Ishikawa (cell line): ENCODE measurements at regions not wholly inside any gene's neighbourhood (a gene's known extent, or its start where the extent isn't known, plus 50 kb on each side); places are given as distances from the start of the nearest gene placed in this dataset.

Experiments used
- CEBPB ChIP-seq: IDR thresholded peaks from 2 replicates; pipeline ENCODE4 v1.6.1; 2012
- CREB1 ChIP-seq: IDR thresholded peaks from 2 replicates; pipeline ENCODE4 v1.6.1; 2012; ENCODE audit warnings: low read depth
- EGR1 ChIP-seq: IDR thresholded peaks from 2 replicates; pipeline ENCODE4 v1.6.1; 2012
- EP300 ChIP-seq: IDR thresholded peaks from 2 replicates; pipeline ENCODE4 v1.6.1; 2012; ENCODE audit warnings: borderline replicate concordance
- FOXM1 ChIP-seq: IDR thresholded peaks from 2 replicates; pipeline ENCODE4 v1.6.1; 2012; ENCODE audit warnings: low read depth, borderline replicate concordance
- MAX ChIP-seq: IDR thresholded peaks from 2 replicates; pipeline ENCODE4 v1.6.1; 2012
- NFIC ChIP-seq: IDR thresholded peaks from 2 replicates; pipeline ENCODE4 v1.6.1; 2012
- RAD21 ChIP-seq: IDR thresholded peaks from 2 replicates; pipeline ENCODE4 v1.6.1; 2012; ENCODE audit warnings: low read depth
- REST ChIP-seq: IDR thresholded peaks from 2 replicates; pipeline ENCODE4 v1.6.1; 2012; ENCODE audit warnings: low read depth, mild to moderate bottlenecking
- TAF1 ChIP-seq: IDR thresholded peaks from 2 replicates; pipeline ENCODE4 v1.6.1; 2012; ENCODE audit warnings: low read depth, mild to moderate bottlenecking
- TCF12 ChIP-seq: IDR thresholded peaks from 2 replicates; pipeline ENCODE4 v1.6.1; 2012; ENCODE audit warnings: low read depth
- TEAD4 ChIP-seq: IDR thresholded peaks from 2 replicates; pipeline ENCODE4 v1.6.1; 2012
- USF1 ChIP-seq: IDR thresholded peaks from 2 replicates; pipeline ENCODE4 v1.6.1; 2012
- YY1 ChIP-seq: IDR thresholded peaks from 2 replicates; pipeline ENCODE4 v1.6.1; 2012; ENCODE audit warnings: low read depth
- ZBTB7A ChIP-seq: IDR thresholded peaks from 2 replicates; pipeline ENCODE4 v1.6.1; 2012; ENCODE audit warnings: low read depth

GRCh38 chr3:67856718-67857117 is 202.3 kb upstream of the SUCLG2 start:
- TF ChIP-seq ZBTB7A: no peak
- no peak for TF ChIP-seq REST
- TF ChIP-seq USF1: no peak
- no peak for TF ChIP-seq NFIC
- TF ChIP-seq FOXM1: no peak
- no peak for TF ChIP-seq CEBPB
- TF ChIP-seq MAX: no peak
- no peak for TF ChIP-seq TCF12

GRCh38 chr3:67854663-67855062 is 200.3 kb upstream of the SUCLG2 start:
- TF ChIP-seq EGR1: no peak
- no peak for TF ChIP-seq TEAD4
- TF ChIP-seq TAF1: no peak
- no peak for TF ChIP-seq FOXM1
- TF ChIP-seq REST: no peak
- no peak for TF ChIP-seq MAX
- TF ChIP-seq NFIC: no peak
- TF ChIP-seq ZBTB7A: no peak
- no peak for TF ChIP-seq CEBPB
- no peak for TF ChIP-seq USF1
- no peak for TF ChIP-seq TCF12

- TF ChIP-seq MAX (no peak), REST (no peak), YY1 (no peak), NFIC (no peak), ZBTB7A (no peak), CREB1 (no peak), USF1 (no peak), EP300 (no peak), EGR1 (no peak), TCF12 (no peak), RAD21 (no peak), TAF1 (no peak)
Measured at GRCh38 chr3:67853520-67853919, 199.1 kb upstream of the SUCLG2 start.

- TF ChIP-seq NFIC (no peak), CREB1 (no peak), EGR1 (no peak), RAD21 (no peak), USF1 (no peak), TCF12 (no peak), TEAD4 (no peak), FOXM1 (no peak), EP300 (no peak), YY1 (no peak), CEBPB (no peak)
Measured at GRCh38 chr3:67848299-67848698, 193.9 kb upstream of the SUCLG2 start.
